ENCODE measurements at regions not wholly inside any gene's neighbourhood (a gene's known extent, or its start where the extent isn't known, plus 50 kb on each side); places are given as distances from the start of the nearest gene placed in this dataset.
"Not testable (repeated sequence)": the region's sequence is repeated elsewhere in the genome, so short reads cannot be mapped to it uniquely, and the experiment has no call there.

DNA sequence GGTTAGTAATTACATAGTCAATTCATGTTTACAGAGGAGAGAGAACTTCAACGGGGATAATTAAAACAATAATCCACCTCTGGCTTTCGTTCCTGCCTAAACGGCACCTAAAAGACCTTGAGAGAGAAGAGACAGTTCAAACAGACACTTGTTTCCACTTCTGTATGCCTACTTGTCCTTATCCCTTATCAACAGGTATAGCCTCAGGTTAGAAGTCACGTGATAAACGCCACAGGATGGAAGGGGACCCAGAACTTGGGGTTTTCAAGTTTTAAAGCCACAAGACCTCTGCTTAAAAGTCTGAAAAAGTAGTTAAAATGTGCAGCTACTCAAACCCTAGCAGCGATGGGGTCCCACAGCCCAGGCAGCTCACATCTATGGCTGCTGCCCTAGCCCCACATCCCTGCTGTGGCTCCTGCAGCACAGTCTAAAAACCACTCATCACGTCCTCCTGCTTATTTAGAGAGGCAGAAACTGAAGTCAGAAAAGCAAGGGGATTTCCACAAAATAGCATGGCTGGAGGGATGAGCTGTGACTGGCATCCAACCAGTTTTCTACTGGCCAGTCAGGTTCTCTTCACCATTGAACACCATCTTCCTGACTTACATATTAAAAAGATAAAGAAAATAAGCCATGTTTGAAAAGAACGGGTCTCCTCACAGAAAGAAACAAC is 51.2 kb upstream of the SEC16B start:
- no peak for FAIRE-seq

DNA sequence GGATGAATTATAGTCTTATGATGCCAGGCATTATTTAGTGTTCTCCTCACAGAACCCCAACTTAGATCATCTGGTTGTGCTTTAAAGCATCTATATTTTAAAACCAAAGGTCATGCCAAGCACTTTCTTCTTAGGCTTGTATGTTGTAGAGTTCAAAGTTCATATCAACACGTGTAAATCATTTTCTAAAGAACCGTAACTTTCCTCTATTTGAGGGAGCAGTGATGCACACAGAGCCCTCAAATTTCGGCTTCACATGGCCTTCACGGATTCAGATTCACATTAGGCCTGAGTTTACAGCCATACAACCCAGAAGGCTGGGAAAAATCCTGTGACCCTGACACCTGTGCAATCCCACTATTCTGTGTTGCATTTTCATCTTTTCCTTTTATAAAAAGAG is 52.1 kb upstream of the SEC16B start:
- no peak for FAIRE-seq

DNA sequence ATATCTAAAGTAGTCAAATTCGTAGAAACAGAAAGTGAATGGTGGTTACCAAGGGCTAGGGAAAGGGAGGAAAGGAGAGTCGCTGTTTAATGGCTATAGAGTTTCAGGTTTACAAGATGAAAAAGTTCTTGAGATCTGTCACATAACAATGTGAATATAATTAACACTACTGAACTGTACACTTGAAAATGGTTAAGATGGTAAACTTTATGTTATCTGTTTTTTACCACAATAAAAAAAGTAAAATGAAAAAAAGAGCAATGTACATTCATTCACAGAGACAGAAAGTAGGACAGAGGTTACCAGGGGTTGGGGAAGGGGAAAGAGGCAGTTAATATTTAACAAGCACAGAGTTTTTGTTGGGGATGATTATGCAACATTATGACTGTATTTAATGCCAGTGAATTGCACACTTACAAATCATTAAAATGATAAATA is 53.3 kb upstream of the SEC16B start:
- no peak for FAIRE-seq

DNA sequence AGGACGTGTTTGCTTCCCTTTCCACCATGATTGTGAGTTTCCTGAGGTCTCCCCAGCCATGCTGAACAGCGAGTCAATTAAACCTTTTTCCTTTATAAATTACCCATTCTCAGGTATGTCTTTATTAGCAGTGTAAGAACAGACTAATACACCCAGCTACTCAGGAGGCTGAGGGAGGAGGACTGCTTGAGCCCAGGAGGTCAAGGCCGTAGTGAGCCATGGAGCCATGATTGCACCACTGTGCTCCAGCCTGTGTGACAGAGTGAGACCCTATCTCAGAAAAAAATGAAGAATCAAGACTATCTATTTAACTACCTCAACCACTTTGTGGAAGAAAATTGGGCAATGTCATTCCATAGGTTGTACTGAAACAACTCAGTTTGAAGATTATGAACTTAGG is 54.6 kb upstream of the SEC16B start:
- no peak for FAIRE-seq

DNA sequence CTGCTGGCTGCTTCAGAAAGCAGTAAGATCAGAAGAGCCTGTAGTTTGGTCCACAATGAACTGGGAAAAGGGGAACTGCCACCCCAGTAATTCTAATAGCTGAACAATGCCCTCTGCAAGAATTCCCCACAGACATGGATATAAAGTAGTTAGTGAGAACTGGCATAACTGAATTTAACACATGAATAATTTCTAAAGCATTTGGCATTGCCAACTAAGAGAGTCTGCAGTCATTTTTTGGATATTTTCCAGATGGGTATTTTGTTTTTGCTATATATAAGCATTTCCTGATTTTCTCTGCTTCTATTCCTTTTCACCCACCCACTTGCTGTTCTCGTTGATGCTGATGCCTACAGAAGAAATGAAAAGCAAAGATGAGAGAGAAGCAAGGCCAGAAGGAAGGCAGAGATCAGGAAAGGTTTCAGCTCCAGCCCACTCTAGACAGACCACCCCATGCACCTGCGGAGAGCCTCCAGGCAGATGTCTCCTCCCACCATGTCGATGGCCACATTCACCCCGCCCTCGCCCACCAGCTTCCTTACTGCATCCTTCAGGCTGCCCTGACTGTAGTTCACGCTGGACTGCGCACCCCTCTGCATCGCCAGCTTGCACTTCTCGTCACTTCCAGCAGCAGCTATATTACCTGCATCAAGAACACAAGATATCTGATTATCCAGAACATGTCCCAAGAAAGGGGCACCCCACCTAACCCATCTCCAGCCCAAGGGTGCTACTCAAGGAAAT is 55.9 kb upstream of the SEC16B start:
- FAIRE-seq, result no peak

DNA sequence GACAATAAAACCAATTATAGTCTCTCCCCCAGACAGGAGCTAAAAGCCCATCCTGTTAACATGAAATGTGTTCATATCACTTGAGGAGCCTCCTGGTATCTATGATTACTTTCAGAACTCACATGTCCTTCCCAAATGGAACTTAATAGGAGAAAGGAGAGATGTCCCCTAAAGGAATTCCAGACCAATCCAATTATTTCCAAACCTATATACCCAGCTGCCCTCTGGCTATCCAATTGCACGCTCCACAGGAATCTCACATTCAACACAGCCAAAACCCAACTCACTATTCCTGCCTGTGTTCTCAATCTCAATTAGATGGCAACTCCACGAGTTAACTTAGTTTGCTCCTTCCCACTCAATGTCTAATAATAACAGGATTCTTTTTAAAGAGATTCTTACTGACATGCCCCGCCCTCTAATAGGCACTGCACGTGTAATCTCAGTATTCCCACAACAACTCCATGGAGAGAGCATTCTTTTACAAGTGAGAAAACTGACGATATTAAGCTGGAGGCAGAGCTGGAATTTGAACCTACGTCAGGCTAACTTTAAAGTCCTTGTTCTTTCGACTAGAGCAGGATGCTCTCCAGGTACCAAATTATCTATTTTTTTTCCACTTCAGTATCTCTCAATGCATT is 59.1 kb upstream of the SEC16B start:
- no peak for FAIRE-seq

DNA sequence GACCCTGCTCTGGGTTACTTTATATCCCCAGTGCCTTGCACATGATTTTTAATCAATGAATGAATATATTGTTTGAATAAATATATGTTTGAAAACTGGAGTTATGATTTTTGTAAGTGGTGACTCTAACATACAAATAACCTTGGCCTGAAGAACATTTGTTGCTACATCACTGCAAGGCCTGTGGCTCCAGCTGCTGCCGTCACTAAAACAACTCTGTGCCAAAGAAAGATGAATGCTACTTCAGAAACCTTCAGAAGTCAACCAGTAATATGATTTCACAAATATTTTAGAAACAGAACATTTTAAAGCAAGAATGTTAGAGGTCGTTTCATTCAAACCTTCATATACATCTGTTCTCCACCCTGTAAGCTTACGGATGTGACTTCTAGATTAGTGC is 60.6 kb upstream of the SEC16B start:
- no peak for FAIRE-seq

DNA sequence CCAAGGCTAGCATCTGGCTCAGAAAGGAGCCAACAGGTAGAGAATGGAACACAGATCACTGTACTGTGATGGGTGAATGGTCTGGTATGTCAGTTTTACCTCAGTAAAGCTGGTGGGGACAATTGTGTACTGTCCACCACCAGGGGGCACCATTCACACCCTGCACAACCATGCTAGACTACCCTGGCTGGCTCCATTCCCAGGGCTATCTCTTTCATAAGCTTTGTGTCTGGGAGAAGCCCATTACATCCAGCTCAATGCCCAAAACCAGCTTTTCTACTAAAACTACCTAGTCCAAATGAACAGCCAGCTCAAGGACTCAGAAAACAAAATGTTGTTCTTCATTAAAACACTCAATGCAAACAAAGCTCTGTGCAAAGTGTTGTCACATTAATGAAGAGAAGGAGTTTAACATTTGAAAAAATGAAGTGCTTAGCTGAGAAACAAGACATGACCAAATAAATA is 62.0 kb upstream of the RASAL2 start:
- FAIRE-seq, result peak; percentile 72

DNA sequence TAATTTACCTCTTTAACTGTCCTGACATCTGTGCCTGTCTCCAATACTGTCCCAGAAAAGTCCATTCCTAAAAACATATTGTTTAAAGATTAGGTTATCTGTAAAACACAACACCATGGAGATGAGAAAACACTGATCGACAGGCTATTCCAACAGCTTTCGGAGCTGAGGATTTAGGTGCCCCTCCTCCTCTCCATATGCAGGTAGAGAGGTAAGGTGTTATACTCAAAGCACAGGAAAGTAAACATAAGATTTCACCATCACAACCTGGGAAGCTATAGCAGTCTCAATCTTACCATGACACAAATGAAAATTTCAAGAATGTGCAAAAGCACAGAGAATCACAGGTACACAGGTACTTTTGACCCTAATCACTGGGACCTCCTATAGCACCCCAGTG is 60.9 kb upstream of the RASAL2 start:
- no peak for FAIRE-seq

DNA sequence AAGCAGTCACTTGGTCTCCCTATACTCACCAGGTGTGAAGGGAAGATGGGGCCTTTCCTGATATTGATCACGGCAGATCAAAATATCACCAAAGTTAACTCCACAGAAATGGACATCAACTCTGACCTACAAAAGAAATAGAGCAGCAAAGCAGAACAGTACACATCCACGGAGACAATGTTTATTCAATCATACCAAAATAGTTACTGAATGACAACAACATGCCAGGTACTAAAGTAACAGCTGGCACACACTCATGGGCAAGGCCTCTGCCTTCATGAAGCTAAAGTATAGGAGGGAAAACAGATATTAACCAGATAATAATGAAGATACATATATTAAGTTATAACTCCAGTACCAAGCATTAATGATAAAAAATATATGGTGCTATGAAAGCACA is 59.2 kb upstream of the RASAL2 start:
- FAIRE-seq, result no peak

DNA sequence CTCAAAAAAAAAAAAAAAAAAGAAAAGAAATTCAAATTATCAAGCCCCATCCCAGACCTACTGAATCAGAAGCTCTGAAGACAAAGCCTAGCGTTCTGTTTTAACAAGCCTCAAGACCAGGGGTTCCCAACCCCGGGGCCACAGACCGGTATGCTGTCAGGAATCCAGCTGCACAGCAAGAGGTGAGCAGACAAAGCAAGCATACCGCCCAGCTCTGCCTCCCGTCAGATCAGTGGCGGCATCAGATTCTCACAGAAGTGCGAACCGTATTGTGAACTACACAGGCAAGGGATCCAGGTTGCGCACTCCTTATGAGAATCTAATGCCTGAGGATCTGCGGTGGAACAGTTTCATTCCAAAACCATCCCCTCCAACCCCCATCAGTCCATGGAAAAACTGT is 57.8 kb upstream of the RASAL2 start:
- FAIRE-seq, result no peak

DNA sequence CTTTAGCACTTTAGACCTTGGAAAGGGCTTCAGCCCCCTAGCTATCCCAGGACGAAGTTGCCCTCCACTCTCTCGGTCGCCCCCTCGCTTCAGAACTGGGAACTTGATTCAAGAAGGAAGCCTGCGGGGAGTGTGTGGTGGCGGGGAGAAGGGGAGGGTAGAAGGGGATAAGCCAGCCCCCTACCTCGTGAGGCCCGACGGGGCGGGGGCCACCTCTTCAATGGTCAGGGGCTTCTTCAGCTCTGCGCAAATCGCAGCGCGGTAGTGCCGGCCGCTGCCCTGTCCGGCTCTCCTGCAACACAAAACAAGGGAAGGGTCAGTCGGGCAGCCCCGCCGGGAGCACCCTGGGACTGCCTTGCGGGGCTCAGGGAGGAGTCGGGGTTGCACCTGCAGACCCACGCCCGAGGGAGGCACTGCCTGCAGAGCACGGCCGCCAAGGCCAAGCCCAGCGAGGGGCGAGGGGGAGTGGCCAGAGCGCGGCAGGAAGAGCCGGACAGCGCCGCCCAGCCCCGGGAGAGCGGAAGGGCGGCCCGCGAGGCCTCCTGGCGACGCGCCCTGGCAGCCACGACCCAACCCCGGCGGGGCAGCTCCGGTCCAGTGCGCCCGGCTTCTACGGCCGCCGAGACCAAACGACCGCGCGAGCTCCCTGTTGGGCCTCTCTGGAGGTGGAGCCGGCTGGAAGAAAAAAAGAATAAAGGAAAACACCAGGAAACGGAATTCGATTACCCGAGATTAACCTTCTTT is 56.2 kb upstream of the RASAL2 start:
- FAIRE-seq, result no peak

DNA sequence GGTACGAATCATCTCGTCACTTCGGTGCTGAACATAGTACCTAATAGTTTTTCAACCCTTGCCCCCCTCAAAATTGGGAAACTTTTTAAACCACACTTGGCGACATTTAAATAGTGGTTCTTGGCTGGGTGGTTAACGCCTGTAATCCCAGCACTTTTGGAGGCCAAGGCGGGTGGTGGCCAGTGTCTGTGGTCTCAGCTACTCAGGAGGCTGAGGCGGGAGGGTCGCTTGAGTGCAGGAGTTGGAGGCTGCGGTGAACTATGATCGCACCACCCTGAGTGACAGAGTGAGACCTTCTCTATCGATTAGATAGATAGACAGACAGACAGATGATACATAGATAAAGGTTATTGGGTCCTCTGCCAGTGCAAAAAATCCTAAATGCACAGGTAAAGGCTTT is 55.5 kb upstream of the RASAL2 start:
- no peak for FAIRE-seq

DNA sequence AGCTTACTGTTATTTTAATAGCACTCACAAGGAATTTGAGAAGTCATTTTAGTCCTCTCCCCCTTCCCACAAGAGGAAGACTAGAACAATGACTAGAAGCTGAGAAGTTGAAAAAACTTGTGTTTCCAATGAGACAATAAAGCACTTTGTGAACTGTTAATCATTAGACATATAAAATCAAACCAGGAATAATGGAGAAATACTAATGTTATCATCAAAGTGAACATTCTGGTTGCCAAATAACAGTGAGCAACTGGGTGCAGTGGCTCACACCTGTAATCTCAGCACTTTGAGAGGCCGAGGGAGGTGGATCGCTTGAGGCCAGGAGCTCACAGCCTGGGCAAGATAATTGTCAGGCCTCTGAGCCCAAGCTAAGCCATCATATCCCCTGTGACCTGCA is 54.0 kb upstream of the RASAL2 start:
- no peak for FAIRE-seq

DNA sequence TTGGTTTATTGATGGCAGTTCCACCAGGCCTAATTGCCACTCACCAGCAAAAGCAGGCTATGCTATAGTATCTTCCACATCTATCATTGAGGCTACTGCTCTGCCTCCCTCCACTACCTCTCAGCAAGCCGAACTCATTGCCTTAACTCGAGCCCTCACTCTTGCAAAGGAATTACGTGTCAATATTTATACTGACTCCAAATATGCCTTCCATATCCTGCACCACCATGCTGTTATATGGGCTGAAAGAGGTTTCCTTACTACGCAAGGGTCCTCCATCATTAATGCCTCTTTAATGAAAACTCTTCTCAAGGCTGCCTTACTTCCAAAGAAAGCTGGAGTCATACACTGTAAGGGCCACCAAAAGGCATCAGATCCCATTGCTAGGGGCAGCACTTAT is 50.0 kb upstream of the RASAL2 start:
- not testable (repeated sequence) for FAIRE-seq
